HCT116 (cell line): ENCODE measurements at regions not wholly inside any gene's neighbourhood (a gene's known extent, or its start where the extent isn't known, plus 50 kb on each side); places are given as distances from the start of the nearest gene placed in this dataset.

ENCODE experiments used
- CEBPB ChIP-seq: IDR thresholded peaks from 2 replicates; pipeline ENCODE4 v1.6.1; 2012; ENCODE audit warnings: low read depth
- EGR1 ChIP-seq: IDR thresholded peaks from 2 replicates; pipeline ENCODE4 v1.6.1; 2012; ENCODE audit warnings: low read depth
- EZH2 ChIP-seq: fragments of 200-600 bp; sonication (generic); IDR thresholded peaks from 2 replicates; pipeline ENCODE4 v1.6.1; 2017; ENCODE audit warnings: antibody characterized with exemption, mixed run types
- EZH2phosphoT487 ChIP-seq: fragments of 200-600 bp; IDR thresholded peaks from 2 replicates; pipeline ENCODE4 v1.6.1; 2018; ENCODE audit warnings: antibody characterized with exemption, borderline replicate concordance
- JUND ChIP-seq: IDR thresholded peaks from 2 replicates; pipeline ENCODE4 v1.6.1; 2012
- POLR2A ChIP-seq: IDR thresholded peaks from 2 replicates; pipeline ENCODE4 v1.7.0; 2011; ENCODE audit warnings: borderline replicate concordance; ENCODE audit not compliant: insufficient read depth, insufficient read length; ENCODE audit errors: extremely low read depth
- POLR2AphosphoS5 ChIP-seq: IDR thresholded peaks from 2 replicates; pipeline ENCODE4 v1.6.1; 2011; ENCODE audit warnings: mild to moderate bottlenecking, low read depth, low read length, moderate library complexity
- RAD21 ChIP-seq: IDR thresholded peaks from 2 replicates; pipeline ENCODE4 v1.6.1; 2012; ENCODE audit warnings: low read depth, mild to moderate bottlenecking
- SIN3A ChIP-seq: IDR thresholded peaks from 2 replicates; pipeline ENCODE4 v1.6.1; 2012; ENCODE audit warnings: low read depth
- TF ChIP-seq, protein P1 (sequence below), 3 experiments: fragments of 200-600 bp in 1 of 3; sonication (generic) in 1 of 3; IDR thresholded peaks in 2 of 3; conservative IDR thresholded peaks in 1 of 3; 2 replicates each; pipeline ENCODE4 v1.5.1; 2012 to 2017; ENCODE audit warnings: low read depth in 2 of 3, low read length in 2 of 3, antibody characterized with exemption in 1 of 3, borderline replicate concordance in 1 of 3, control low read depth in 1 of 3, mild to moderate bottlenecking in 1 of 3, mixed read lengths in 1 of 3, mixed run types in 1 of 3, moderate library complexity in 1 of 3; ENCODE audit not compliant: insufficient read depth in 1 of 3
- TF ChIP-seq, protein P2 (sequence below): IDR thresholded peaks from 2 replicates; pipeline ENCODE4 v1.6.1; 2012; ENCODE audit warnings: low read depth
- TF ChIP-seq, protein P3 (sequence below): IDR thresholded peaks from 2 replicates; pipeline ENCODE4 v1.6.1; 2012

DNA sequence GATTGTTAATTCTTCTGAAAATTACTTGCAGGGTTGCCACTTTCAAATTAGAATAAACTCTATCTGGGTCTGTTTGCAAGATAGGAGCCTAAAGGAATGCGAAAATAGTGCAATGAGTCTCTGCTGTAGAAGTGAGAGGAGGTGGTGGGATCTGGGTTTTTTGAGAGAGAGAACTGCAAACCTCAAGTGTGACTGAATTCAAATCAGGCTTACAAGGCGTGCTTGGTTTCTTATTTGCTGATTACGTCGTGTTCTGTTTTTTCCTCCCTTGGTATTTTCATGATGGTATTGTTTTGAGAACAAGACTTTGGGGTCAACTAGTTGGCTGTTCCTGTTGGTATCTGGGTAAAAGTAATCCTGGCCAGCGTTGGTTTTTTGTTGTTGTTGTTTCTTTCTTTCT lies 490.9 kb upstream of the CFAP20DC start:
- TF ChIP-seq, protein P1, sequence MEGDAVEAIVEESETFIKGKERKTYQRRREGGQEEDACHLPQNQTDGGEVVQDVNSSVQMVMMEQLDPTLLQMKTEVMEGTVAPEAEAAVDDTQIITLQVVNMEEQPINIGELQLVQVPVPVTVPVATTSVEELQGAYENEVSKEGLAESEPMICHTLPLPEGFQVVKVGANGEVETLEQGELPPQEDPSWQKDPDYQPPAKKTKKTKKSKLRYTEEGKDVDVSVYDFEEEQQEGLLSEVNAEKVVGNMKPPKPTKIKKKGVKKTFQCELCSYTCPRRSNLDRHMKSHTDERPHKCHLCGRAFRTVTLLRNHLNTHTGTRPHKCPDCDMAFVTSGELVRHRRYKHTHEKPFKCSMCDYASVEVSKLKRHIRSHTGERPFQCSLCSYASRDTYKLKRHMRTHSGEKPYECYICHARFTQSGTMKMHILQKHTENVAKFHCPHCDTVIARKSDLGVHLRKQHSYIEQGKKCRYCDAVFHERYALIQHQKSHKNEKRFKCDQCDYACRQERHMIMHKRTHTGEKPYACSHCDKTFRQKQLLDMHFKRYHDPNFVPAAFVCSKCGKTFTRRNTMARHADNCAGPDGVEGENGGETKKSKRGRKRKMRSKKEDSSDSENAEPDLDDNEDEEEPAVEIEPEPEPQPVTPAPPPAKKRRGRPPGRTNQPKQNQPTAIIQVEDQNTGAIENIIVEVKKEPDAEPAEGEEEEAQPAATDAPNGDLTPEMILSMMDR (IDR thresholded peaks at IDR 0.05 in 2 of 3, conservative IDR thresholded peaks at IDR 0.05 in 1 of 3; ENCODE audit: borderline replicate concordance in 1 of 3, insufficient read depth in 1 of 3, low read depth in 2 of 3, low read length in 2 of 3), result no peak
- TF ChIP-seq POLR2A (no peak), EZH2 (no peak), EZH2phosphoT487 (no peak), RAD21 (no peak), CEBPB (no peak), SIN3A (no peak), JUND (no peak), EGR1 (no peak), POLR2AphosphoS5 (no peak)
- TF ChIP-seq, protein P2, sequence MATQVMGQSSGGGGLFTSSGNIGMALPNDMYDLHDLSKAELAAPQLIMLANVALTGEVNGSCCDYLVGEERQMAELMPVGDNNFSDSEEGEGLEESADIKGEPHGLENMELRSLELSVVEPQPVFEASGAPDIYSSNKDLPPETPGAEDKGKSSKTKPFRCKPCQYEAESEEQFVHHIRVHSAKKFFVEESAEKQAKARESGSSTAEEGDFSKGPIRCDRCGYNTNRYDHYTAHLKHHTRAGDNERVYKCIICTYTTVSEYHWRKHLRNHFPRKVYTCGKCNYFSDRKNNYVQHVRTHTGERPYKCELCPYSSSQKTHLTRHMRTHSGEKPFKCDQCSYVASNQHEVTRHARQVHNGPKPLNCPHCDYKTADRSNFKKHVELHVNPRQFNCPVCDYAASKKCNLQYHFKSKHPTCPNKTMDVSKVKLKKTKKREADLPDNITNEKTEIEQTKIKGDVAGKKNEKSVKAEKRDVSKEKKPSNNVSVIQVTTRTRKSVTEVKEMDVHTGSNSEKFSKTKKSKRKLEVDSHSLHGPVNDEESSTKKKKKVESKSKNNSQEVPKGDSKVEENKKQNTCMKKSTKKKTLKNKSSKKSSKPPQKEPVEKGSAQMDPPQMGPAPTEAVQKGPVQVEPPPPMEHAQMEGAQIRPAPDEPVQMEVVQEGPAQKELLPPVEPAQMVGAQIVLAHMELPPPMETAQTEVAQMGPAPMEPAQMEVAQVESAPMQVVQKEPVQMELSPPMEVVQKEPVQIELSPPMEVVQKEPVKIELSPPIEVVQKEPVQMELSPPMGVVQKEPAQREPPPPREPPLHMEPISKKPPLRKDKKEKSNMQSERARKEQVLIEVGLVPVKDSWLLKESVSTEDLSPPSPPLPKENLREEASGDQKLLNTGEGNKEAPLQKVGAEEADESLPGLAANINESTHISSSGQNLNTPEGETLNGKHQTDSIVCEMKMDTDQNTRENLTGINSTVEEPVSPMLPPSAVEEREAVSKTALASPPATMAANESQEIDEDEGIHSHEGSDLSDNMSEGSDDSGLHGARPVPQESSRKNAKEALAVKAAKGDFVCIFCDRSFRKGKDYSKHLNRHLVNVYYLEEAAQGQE, result no peak
- TF ChIP-seq, protein P3, sequence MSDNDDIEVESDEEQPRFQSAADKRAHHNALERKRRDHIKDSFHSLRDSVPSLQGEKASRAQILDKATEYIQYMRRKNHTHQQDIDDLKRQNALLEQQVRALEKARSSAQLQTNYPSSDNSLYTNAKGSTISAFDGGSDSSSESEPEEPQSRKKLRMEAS, result no peak
